ENCODE measurements at regions not wholly inside any gene's neighbourhood (a gene's known extent, or its start where the extent isn't known, plus 50 kb on each side); places are given as distances from the start of the nearest gene placed in this dataset.

- ATAC-seq: no peak
These were observed 99.5 kb upstream of the ZFP64 start for GRCh38 chr20:52291109-52291508.

GRCh38 chr20:52290569-52290968, 99.0 kb upstream of the ZFP64 start:
- ChIA-PET CTCF (no interaction called here), POLR2A (no interaction called here)
- TF ChIP-seq SIN3A (IDR thresholded peaks at IDR 0.05; ENCODE audit: borderline replicate concordance, insufficient read depth, low read depth, low read length) (no peak), CTCF (IDR thresholded peaks at IDR 0.05) (no peak), POLR2AphosphoS5 (IDR thresholded peaks at IDR 0.05; ENCODE audit: low read depth, low read length) (no peak)
- Histone ChIP-seq H3K9me3 (ENCODE audit: control insufficient read depth, insufficient read depth, low read depth, low read length) (no peaks in the 10 kb centered on the region), H3K4me3 (ENCODE audit: low read depth in 2 of 2, low read length in 2 of 2) (no peak overlapping the region), H3K27me3 (ENCODE audit: control insufficient read depth, insufficient read depth, low read length) (no peaks in the 10 kb centered on the region), H3K27ac (ENCODE audit: low read length) (no peak overlapping the region), H3K4me1 (ENCODE audit: control insufficient read depth, insufficient read depth, low read length) (no peaks in the 10 kb centered on the region), H3K36me3 (ENCODE audit: control insufficient read depth, insufficient read depth, low read length) (no peaks in the 10 kb centered on the region)
- intact Hi-C loops (cut with micrococcal nuclease; ENCODE audit: unreplicated experiment): no loop called here
- DNase-seq (ENCODE audit: low read depth, low spot score): no peak
- no peak for ATAC-seq
- in situ Hi-C loops (cut with HindIII; ENCODE audit: low pct_unique_long_range_greater_than_20kb, low sequenced_read_pairs): no loop called here
- no TSS peak for BruUV-seq (replicated peaks)

More at GRCh38 chr20:52291109-52291508, 99.5 kb upstream of the ZFP64 start:
- CTCF ChIA-PET: no interaction called here
- TF ChIP-seq POLR2AphosphoS5 (IDR thresholded peaks at IDR 0.05; ENCODE audit: low read depth, low read length): no peak
- TF ChIP-seq CTCF (IDR thresholded peaks at IDR 0.05): no peak
- TF ChIP-seq REST (IDR thresholded peaks at IDR 0.05; ENCODE audit: insufficient read depth in 1 of 2, low read depth in 2 of 2, low read length in 1 of 2): no peak
- no peak for TF ChIP-seq TCF7L2 (IDR thresholded peaks at IDR 0.05; ENCODE audit: low read depth, low read length)
- TF ChIP-seq SIN3A (IDR thresholded peaks at IDR 0.05; ENCODE audit: borderline replicate concordance, insufficient read depth, low read depth, low read length): no peak
- Histone ChIP-seq H3K9me3 (ENCODE audit: control insufficient read depth, insufficient read depth, low read depth, low read length) (no peaks in the 10 kb centered on the region), H3K27me3 (ENCODE audit: control insufficient read depth, insufficient read depth, low read length) (no peaks in the 10 kb centered on the region), H3K36me3 (ENCODE audit: control insufficient read depth, insufficient read depth, low read length) (no peaks in the 10 kb centered on the region), H3K4me1 (ENCODE audit: control insufficient read depth, insufficient read depth, low read length) (no peaks in the 10 kb centered on the region), H3K27ac (ENCODE audit: low read length) (no peak overlapping the region), H3K4me3 (ENCODE audit: low read depth in 2 of 2, low read length in 2 of 2) (no peak overlapping the region)
- POLR2A ChIA-PET: no interaction called here
- intact Hi-C loops (cut with micrococcal nuclease; ENCODE audit: unreplicated experiment): no loop called here
- no peak for DNase-seq (ENCODE audit: low read depth, low spot score)
- BruUV-seq (replicated peaks): no TSS peak
- in situ Hi-C loops (cut with HindIII; ENCODE audit: low pct_unique_long_range_greater_than_20kb, low sequenced_read_pairs): no loop called here
